Right kidney (tissue), 1 donor: ENCODE measurements at regions not wholly inside any gene's neighbourhood (a gene's known extent, or its start where the extent isn't known, plus 50 kb on each side); places are given as distances from the start of the nearest gene placed in this dataset.
"Not testable (repeated sequence)": the region's sequence is repeated elsewhere in the genome, so short reads cannot be mapped to it uniquely, and the experiment has no call there.

Source experiments
- DNase-seq: peaks from one replicate; pipeline ENCODE4 v3.0.0-alpha.2; 2016

GRCh38 chr4:120005527-120005926 is 61.1 kb downstream of the MAD2L1 start:
- no peak for DNase-seq

- no peak for DNase-seq
Observed at GRCh38 chr4:120005076-120005475, 61.6 kb downstream of the MAD2L1 start.

DNA sequence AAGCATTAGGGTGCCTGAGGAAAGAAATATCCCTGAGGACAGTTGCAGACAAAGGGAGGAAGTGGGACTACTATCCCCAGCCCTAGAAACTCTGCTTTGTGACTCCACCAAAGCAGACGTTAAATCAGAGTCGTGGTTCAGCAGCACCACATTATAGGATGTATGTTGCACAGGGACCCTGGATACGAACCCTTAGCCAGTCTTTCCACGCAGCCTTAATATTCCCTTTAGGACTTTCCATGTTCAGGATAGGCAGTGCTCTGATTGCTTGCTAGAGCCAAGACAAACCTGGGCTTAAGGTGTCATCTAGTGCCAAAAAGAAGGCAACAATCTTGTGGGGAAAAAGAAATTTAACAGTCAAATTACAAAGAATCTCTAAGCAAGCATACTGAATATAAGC is 62.6 kb downstream of the MAD2L1 start:
- no peak for DNase-seq

GRCh38 chr4:120003193-120003592 is 63.5 kb downstream of the MAD2L1 start:
- DNase-seq, result no peak

- no peak for DNase-seq
Observed at GRCh38 chr4:120001850-120002249, 64.8 kb downstream of the MAD2L1 start.

- no peak for DNase-seq
Observed at GRCh38 chr4:120000591-120001296, 65.9 kb downstream of the MAD2L1 start.

GRCh38 chr4:119996024-119996423 is 70.6 kb downstream of the MAD2L1 start:
- not testable (repeated sequence) for DNase-seq

GRCh38 chr4:119984996-119985395 is 81.7 kb downstream of the MAD2L1 start:
- no peak for DNase-seq

- no peak for DNase-seq
Observed at GRCh38 chr4:119982756-119983155, 83.9 kb downstream of the MAD2L1 start.

- DNase-seq, result no peak
Observed at GRCh38 chr4:119980456-119980855, 86.2 kb downstream of the MAD2L1 start.

- DNase-seq, result peak; percentile 21
Observed at GRCh38 chr4:119977076-119977940, 89.3 kb downstream of the MAD2L1 start.

GRCh38 chr4:119971431-119972084 is 95.1 kb downstream of the MAD2L1 start:
- DNase-seq, result peak; percentile 19

DNA sequence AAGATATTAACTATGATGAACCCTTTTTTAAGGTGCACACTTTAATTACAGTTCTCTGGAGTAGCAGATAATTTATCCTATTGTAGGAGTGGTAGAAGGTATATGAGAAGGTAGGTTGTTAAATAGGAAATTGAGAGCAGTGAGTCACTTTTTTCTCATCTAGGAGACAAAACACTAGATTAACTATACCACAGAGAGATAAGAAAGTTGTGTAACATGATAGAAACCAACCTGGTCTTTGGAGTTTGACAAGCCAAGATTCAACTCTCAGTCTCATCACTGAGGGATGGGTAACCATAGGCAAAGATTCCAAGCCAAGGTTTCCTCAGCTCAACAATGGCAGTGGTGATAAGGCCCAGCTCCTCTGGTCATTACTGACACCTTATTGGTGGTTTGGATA is 104.0 kb downstream of the MAD2L1 start:
- no peak for DNase-seq

DNA sequence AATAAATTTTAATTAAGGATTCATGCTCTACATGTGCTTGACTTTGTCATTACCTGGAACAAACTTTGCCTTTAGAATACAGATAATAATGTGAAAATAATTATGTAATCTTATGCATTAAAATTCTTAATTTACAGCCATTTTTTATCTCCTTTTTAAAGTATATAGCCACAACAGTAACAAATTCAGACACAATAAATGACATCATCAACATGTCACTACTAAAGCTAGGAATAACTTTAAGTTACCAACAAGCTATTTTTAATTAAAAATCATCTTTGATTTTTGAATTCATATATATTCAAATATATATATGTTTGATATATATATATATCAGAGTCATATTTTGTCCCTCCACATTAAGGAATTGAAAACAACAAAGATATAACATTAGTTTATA is 107.7 kb downstream of the MAD2L1 start:
- no peak for DNase-seq

GRCh38 chr4:119955256-119955655 is 111.4 kb downstream of the MAD2L1 start:
- DNase-seq, result no peak

DNA sequence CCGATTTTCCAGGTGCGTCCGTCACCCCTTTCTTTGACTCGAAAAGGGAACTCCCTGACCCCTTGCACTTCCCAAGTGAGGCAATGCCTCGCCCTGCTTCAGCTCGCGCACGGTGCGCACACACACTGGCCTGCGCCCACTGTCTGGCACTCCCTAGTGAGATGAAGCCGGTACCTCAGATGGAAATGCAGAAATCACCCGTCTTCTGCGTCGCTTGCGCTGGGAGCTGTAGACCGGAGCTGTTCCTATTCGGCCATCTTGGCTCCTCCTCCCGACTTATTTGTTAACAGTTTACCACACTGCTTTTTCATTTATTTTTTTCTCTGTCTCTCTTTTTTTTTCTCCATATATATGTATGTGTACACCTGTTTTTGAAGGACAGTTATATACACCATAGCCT is 112.2 kb downstream of the MAD2L1 start:
- DNase-seq, result not testable (repeated sequence)

DNA sequence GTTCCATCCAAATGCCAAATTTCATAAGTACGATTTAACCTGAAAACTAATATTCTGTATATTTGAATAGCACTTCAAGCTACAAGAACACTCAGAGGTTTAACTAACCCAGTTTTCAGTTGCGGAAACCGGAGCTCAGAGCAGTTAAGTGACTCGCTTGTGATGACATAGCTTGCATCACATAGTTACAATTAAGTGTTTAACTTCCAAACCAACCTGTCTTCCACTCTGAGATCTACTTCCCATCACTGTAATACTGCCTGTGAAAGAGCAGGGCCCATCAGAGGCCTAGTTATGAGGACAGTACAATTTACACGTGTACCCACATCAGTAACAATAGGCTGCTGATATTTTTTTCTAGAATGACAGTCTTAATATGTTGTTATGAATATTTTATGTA is 120.3 kb downstream of the MAD2L1 start:
- no peak for DNase-seq

DNA sequence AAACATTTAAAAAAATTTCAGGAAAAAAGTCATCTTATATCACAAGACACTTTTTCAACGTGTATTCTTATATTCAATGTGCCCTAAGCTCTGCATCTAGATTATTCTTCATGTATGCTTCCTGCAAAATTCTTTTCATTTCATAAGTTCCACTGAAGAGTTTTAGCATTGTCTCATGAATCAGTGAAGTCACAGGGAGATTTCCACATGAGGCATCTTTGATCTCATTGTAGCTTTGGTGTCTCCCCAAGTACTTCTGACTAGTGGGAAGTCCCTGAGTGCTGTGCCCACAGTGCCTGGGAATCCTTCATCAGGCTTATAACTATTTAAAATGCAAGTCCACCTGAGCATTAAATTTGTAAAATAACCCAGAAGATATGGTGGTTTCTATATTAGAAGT is 123.8 kb downstream of the MAD2L1 start:
- DNase-seq, result no peak

DNA sequence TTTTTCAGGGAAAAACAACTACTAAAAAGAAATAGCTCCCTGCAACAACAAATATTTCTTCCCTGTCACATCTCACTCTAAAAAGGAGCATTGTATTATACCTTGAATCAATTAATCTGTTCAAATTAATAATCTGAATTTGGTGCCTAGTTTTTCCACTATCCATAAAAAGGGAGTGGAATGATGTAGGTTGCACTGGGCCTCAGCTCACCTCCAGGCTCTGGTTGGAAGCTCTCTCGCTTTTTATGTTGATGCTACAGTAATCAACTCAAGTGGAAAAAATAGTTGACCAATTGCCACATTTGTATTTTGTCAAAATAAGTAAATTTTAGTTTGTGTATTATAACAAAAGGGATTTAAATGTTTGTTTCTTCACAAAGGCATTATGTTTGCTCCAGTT is 126.1 kb downstream of the MAD2L1 start:
- DNase-seq, result no peak

DNA sequence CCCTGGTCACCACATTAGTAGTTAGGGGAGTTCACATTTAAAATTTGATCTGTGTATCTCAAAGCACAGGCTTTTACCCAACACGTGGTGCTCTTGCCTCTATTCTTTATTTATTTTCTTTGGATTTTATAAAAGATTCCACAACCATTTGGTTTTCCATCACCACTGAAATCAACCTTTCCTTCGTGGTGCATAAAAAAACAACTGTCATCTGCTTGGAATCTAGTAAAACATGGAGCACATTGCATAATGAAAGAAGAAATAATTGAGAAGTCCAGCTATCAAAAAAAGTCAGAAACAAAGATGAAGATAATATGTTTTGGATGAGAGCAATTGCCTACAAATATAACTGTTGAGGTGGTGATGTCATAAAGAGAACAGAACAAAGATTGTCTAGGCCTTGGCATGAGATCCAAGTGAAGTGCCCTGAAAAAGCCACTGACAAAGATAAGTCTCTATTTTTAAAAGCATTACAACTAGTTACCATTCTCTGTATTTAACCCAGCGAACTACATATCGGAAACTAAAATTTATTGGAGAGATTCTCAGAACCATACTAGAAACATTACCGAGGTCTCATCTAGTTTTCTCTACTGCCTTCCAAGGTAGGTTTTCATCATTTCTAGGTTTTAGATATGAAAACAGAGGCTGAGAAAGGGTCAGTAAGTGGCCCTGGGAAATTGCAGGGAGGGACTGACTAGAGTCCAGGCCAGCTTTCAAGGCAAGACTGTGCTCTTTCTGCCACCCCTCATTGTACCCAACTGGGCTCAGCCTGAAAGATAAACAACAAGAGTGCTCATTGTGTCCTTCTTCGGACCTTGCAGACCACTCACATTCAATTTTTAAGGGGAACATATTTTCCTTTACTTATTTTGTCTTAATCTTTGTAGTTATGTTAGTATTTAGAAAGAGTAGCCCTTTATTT is 127.3 kb downstream of the MAD2L1 start:
- no peak for DNase-seq

DNA sequence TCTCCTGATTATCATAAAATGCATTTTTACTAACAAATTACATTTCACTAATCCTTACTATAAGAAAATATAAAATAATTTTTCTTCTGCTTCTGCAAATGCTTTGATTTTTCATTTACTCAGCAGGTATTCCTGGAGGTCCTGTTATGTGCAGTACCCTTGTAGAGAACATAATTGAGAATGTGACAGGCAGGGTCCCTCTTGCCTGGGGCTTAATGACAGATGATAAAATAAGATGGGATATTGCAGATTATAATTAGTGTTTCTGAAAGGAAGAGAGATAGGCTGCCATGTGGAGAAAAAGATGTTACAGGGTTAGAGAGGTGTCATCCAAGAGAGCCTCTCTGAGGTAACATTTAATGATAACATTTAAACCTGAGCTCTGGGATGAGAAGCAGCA is 128.9 kb downstream of the MAD2L1 start:
- DNase-seq, result no peak

DNA sequence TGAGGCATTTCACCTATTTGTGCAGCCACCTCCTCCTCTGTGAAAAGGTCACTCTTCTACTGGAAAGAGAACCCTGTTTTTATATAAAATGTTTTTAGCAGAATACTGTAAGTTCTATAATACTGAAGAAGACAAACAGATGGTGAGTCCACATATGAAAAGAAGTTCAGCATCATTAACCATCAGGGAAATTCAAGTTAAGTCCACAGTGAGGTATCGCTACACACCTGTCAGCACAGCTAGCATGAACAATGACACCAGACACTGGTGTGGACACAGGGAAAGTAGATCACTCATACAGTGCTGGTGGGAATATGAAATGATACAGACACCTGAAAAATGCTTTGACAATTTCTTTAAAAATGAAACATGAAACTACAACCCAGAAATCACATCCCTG is 133.0 kb downstream of the MAD2L1 start:
- no peak for DNase-seq
